ENCODE measurements at regions not wholly inside any gene's neighbourhood (a gene's known extent, or its start where the extent isn't known, plus 50 kb on each side); places are given as distances from the start of the nearest gene placed in this dataset.
"Not testable (repeated sequence)": the region's sequence is repeated elsewhere in the genome, so short reads cannot be mapped to it uniquely, and the experiment has no call there.

- DNase-seq (ENCODE audit: low spot score), result not testable (repeated sequence)
Observed at GRCh38 chr22:19662049-19662684, 52.1 kb upstream of the SEPTIN5 start.

- peak; percentile 68 for DNase-seq (ENCODE audit: low spot score)
Observed at GRCh38 chr22:19663286-19663815, 51.0 kb upstream of the SEPTIN5 start.

GRCh38 chr22:19663821-19664355 is 50.4 kb upstream of the SEPTIN5 start:
- peak; percentile 53 for DNase-seq (ENCODE audit: low spot score)

DNA sequence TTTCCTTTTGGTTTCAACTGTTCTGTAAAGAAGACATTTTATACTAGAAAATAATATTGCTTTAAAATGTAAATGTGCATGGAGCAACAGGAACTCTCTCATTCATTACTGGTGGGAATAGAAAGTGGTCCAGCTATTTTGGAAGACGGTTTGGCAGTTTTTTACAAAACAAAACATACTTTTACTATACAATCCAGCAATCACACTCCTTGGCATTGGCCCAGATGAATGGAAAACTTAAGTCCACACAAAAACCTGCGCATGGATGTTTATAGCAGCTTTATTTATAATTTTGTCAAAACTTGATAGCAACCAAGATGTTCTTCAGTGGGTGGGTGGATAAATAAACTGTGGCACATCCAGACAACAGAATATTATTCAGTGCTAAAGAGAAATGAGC is 49.9 kb upstream of the SEPTIN5 start:
- DNase-seq (ENCODE audit: low spot score), result no peak
